SK-N-SH (cell line): ENCODE measurements at regions not wholly inside any gene's neighbourhood (a gene's known extent, or its start where the extent isn't known, plus 50 kb on each side); places are given as distances from the start of the nearest gene placed in this dataset.

Source experiments
- CTCF ChIA-PET: fragments of 300-600, 350-600 bp; formaldehyde crosslinking; extraction: SDS; loops from one replicate; lab custom pipeline; 2021; lab: Yijun Ruan, JAX
- POLR2A ChIA-PET: fragments of 350-600 bp; sonication (Branson Sonifier 250); formaldehyde crosslinking; extraction: SDS; loops from one replicate; lab custom pipeline; 2020; ENCODE audit warnings: antibody characterized with exemption, inconsistent platforms; lab: Yijun Ruan, JAX
- DNase-seq: peaks from one replicate; pipeline ENCODE4 v3.0.0; 2012
- H2AFZ ChIP-seq: fragments of 200-600 bp; sonication (generic); 2 replicates; pipeline ENCODE4 v1.8.1; 2016; ENCODE audit warnings: antibody characterized with exemption, mild to moderate bottlenecking, low read depth
- H3F3A ChIP-seq: fragments of 200-600 bp; sonication (generic); replicated peaks from 2 replicates; pipeline ENCODE3; 2016; ENCODE audit warnings: antibody characterized with exemption, mild to moderate bottlenecking; ENCODE audit not compliant: insufficient read depth
- H3K27ac ChIP-seq, 2 experiments: fragments of 200-500 bp in 1 of 2; fragments of 200-600 bp in 1 of 2; sonication (Bioruptor generic) in 1 of 2; sonication (generic), shearing (Covaris generic) in 1 of 2; 2 replicates each; pipeline versions ENCODE4 v1.5.1 to v1.6.1; 2014 to 2016; ENCODE audit warnings: low read depth in 2 of 2, inconsistent platforms in 1 of 2, low read length in 1 of 2, mild to moderate bottlenecking in 1 of 2, mixed read lengths in 1 of 2
- H3K27me3 ChIP-seq: fragments of 200-600 bp; sonication (generic), shearing (Covaris generic); 2 replicates; pipeline ENCODE4 v1.6.1; 2016; ENCODE audit warnings: mixed run types; ENCODE audit not compliant: insufficient read depth
- H3K36me3 ChIP-seq, 2 experiments: fragments of 200-500 bp in 1 of 2; fragments of 200-600 bp in 1 of 2; sonication (Bioruptor generic) in 1 of 2; sonication (generic) in 1 of 2; replicated peaks in 1 of 2; 2 replicates each; pipeline versions ENCODE3 to v1.5.1; 2014 to 2016; ENCODE audit warnings: low read length in 1 of 2, mild to moderate bottlenecking in 1 of 2; ENCODE audit not compliant: insufficient read depth in 2 of 2, control insufficient read depth in 1 of 2
- H3K4me1 ChIP-seq, 2 experiments: fragments of 200-500 bp in 1 of 2; fragments of 200-600 bp in 1 of 2; sonication (Bioruptor generic) in 1 of 2; sonication (generic), shearing (Covaris generic) in 1 of 2; 2 replicates each; pipeline versions ENCODE4 v1.5.1 to v1.6.1; 2014 to 2016; ENCODE audit warnings: low read depth in 1 of 2, low read length in 1 of 2, mixed run types in 1 of 2; ENCODE audit not compliant: insufficient read depth in 2 of 2, control insufficient read depth in 1 of 2
- H3K4me2 ChIP-seq: fragments of 200-600 bp; sonication (generic), shearing (Covaris generic); 2 replicates; pipeline ENCODE4 v1.6.1; 2017; ENCODE audit warnings: mixed run types
- H3K4me3 ChIP-seq, 2 experiments: fragments of 200-500 bp in 1 of 2; fragments of 200-600 bp in 1 of 2; sonication (Bioruptor generic) in 1 of 2; sonication (generic), shearing (Covaris generic) in 1 of 2; 2 replicates each; pipeline versions ENCODE4 v1.5.1 to v1.8.1; 2014 to 2016; ENCODE audit warnings: low read depth in 2 of 2, inconsistent platforms in 1 of 2, low read length in 1 of 2, mild to moderate bottlenecking in 1 of 2, mixed read lengths in 1 of 2, moderate library complexity in 1 of 2
- H3K79me2 ChIP-seq: fragments of 200-600 bp; sonication (generic); 2 replicates; pipeline ENCODE4 v1.8.1; 2017; ENCODE audit warnings: mild to moderate bottlenecking; ENCODE audit not compliant: insufficient read depth
- H3K9ac ChIP-seq: fragments of 200-600 bp; sonication (generic); 2 replicates; pipeline ENCODE4 v1.6.1; 2017; ENCODE audit warnings: mixed run types
- H3K9me2 ChIP-seq: fragments of 200-600 bp; sonication (generic); 2 replicates; pipeline ENCODE4 v1.6.1; 2017; ENCODE audit warnings: mixed run types
- H3K9me3 ChIP-seq: fragments of 200-600 bp; sonication (generic); 2 replicates; pipeline ENCODE4 v1.6.1; 2017; ENCODE audit warnings: mixed run types, mild to moderate bottlenecking, moderate library complexity
- H4K20me1 ChIP-seq: fragments of 200-600 bp; sonication (generic); 2 replicates; pipeline ENCODE4 v1.6.1; 2017; ENCODE audit warnings: mild to moderate bottlenecking, mixed run types; ENCODE audit not compliant: insufficient read depth
- EP300 ChIP-seq, 2 experiments: IDR thresholded peaks; 2 replicates each; pipeline versions ENCODE4 v1.4.0 to v1.6.1; 2012; ENCODE audit warnings: borderline replicate concordance in 1 of 2, low read depth in 1 of 2, low read length in 1 of 2
- FOXJ3 ChIP-seq: sonication (generic); formaldehyde crosslinking; IDR thresholded peaks from 2 replicates; pipeline ENCODE4 v1.5.1; 2020; ENCODE audit warnings: mild to moderate bottlenecking, missing genetic modification reagents
- GABPA ChIP-seq: IDR thresholded peaks from 2 replicates; pipeline ENCODE4 v1.4.0; 2012; ENCODE audit warnings: low read depth, mild to moderate bottlenecking
- JUND ChIP-seq: IDR thresholded peaks from 2 replicates; pipeline ENCODE4 v1.4.0; 2012
- MEF2A ChIP-seq: IDR thresholded peaks from 2 replicates; pipeline ENCODE4 v1.4.0; 2012; ENCODE audit warnings: low read depth, borderline replicate concordance
- PBX3 ChIP-seq: IDR thresholded peaks from 2 replicates; pipeline ENCODE4; 2012
- POLR2AphosphoS5 ChIP-seq: IDR thresholded peaks from 2 replicates; pipeline ENCODE4 v1.6.1; 2012; ENCODE audit warnings: low read depth, low read length
- RAD21 ChIP-seq: IDR thresholded peaks from 2 replicates; pipeline ENCODE4 v1.6.1; 2012; ENCODE audit warnings: mild to moderate bottlenecking, low read length
- RCOR1 ChIP-seq: fragments of 150-350 bp; IDR thresholded peaks from 2 replicates; pipeline ENCODE4 v1.6.1; 2017; ENCODE audit warnings: antibody characterized with exemption, low read length
- RXRA ChIP-seq: IDR thresholded peaks from 2 replicates; pipeline ENCODE4 v1.4.0; 2012; ENCODE audit warnings: low read depth, mild to moderate bottlenecking, borderline replicate concordance
- SIN3A ChIP-seq: IDR thresholded peaks from 2 replicates; pipeline ENCODE4 v1.6.1; 2012; ENCODE audit warnings: low read depth, mild to moderate bottlenecking, low read length, moderate library complexity, borderline replicate concordance
- SMC3 ChIP-seq: IDR thresholded peaks from 2 replicates; pipeline ENCODE4 v1.6.1; 2012; ENCODE audit warnings: low read depth, low read length, improper control_type of control experiment
- USF1 ChIP-seq: IDR thresholded peaks from 2 replicates; pipeline ENCODE4 v1.4.0; 2012; ENCODE audit warnings: low read depth, borderline replicate concordance
- YY1 ChIP-seq: IDR thresholded peaks from 2 replicates; pipeline ENCODE4 v1.4.0; 2012; ENCODE audit warnings: low read depth, mild to moderate bottlenecking
- TF ChIP-seq, protein P1 (sequence below): IDR thresholded peaks from 2 replicates; pipeline ENCODE4 v1.6.1; 2012; ENCODE audit warnings: mild to moderate bottlenecking, low read depth, low read length, moderate library complexity

DNA sequence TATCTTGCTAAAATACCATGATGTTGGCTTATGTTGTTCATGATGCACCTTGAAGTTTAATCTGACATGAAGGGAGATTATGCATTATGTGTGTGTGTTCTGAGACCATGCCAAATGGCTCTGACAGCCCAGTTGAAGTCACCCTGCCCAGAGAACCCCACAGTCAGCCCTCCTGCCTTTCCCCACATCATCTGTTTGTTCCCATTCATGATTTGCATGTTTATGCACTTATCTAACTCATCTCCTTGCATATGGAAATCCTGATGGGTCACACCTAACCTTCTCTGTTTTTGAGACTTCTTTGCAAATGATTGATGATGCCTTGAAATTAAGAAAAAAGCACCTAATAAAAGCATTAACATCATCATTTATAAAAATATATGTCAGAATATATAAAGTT lies 752.2 kb downstream of the GALR1 start:
- Histone ChIP-seq H3F3A (no peaks in the 10 kb centered on the region), H3K36me3 (no peaks in the 10 kb centered on the region), H3K9me3 (no peaks in the 10 kb centered on the region), H3K27me3 (no peaks in the 10 kb centered on the region), H4K20me1 (no peaks in the 10 kb centered on the region), H3K4me1 (no peaks in the 10 kb centered on the region), H3K27ac (no peak overlapping the region), H3K79me2 (no peaks in the 10 kb centered on the region), H3K4me3 (no peak overlapping the region), H3K9me2 (no peaks in the 10 kb centered on the region), H2AFZ (no peak overlapping the region), H3K9ac (no peak overlapping the region), H3K4me2 (no peak overlapping the region)
- ChIA-PET CTCF (no interaction called here), POLR2A (no interaction called here)
- TF ChIP-seq MEF2A (no peak), SMC3 (no peak), JUND (no peak), GABPA (no peak), PBX3 (no peak), YY1 (no peak), FOXJ3 (CRISPR knock-in tag) (no peak), RXRA (no peak), RAD21 (no peak), EP300 (IDR thresholded peaks at IDR 0.05; ENCODE audit: borderline replicate concordance in 1 of 2, low read depth in 1 of 2, low read length in 1 of 2) (no peak), RCOR1 (no peak), POLR2AphosphoS5 (no peak), USF1 (no peak), SIN3A (no peak)
- TF ChIP-seq, protein P1, sequence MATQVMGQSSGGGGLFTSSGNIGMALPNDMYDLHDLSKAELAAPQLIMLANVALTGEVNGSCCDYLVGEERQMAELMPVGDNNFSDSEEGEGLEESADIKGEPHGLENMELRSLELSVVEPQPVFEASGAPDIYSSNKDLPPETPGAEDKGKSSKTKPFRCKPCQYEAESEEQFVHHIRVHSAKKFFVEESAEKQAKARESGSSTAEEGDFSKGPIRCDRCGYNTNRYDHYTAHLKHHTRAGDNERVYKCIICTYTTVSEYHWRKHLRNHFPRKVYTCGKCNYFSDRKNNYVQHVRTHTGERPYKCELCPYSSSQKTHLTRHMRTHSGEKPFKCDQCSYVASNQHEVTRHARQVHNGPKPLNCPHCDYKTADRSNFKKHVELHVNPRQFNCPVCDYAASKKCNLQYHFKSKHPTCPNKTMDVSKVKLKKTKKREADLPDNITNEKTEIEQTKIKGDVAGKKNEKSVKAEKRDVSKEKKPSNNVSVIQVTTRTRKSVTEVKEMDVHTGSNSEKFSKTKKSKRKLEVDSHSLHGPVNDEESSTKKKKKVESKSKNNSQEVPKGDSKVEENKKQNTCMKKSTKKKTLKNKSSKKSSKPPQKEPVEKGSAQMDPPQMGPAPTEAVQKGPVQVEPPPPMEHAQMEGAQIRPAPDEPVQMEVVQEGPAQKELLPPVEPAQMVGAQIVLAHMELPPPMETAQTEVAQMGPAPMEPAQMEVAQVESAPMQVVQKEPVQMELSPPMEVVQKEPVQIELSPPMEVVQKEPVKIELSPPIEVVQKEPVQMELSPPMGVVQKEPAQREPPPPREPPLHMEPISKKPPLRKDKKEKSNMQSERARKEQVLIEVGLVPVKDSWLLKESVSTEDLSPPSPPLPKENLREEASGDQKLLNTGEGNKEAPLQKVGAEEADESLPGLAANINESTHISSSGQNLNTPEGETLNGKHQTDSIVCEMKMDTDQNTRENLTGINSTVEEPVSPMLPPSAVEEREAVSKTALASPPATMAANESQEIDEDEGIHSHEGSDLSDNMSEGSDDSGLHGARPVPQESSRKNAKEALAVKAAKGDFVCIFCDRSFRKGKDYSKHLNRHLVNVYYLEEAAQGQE = no peak
- DNase-seq = no peak
